Stimulated activated CD4-positive, alpha-beta T cell treated with anti-CD3 and anti-CD28 coated beads, TNF-alpha, amount 100 ng/mL, for 48 hours (primary cell): ENCODE measurements at regions not wholly inside any gene's neighbourhood (a gene's known extent, or its start where the extent isn't known, plus 50 kb on each side); places are given as distances from the start of the nearest gene placed in this dataset.
"Not testable (repeated sequence)": the region's sequence is repeated elsewhere in the genome, so short reads cannot be mapped to it uniquely, and the experiment has no call there.

Experiments used
- DNase-seq, 3 donors: peaks; one replicate each; pipeline ENCODE4 v3.0.0-alpha.2; 2020; ENCODE audit warnings: low read depth in 3 of 3

DNA sequence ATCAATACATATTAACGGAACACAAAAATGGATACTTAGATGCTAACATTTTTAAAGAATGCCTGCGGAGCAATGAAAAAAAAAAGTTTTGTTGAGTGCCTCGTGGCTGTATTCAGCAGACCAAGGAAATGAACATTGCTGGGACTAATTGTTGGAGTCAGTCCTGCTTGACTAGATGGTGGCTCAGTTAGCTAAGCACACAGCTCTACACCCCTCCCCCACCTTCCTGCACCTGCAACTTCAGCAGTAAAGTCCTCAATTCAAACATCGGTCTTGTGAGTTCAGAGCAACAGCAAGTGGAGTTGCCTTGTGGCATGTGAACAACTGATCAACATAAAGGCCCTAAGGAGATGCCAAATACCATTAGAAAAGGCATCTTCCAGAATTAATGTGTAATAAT lies 326.0 kb upstream of the NPSR1 start:
- no peak for DNase-seq

DNA sequence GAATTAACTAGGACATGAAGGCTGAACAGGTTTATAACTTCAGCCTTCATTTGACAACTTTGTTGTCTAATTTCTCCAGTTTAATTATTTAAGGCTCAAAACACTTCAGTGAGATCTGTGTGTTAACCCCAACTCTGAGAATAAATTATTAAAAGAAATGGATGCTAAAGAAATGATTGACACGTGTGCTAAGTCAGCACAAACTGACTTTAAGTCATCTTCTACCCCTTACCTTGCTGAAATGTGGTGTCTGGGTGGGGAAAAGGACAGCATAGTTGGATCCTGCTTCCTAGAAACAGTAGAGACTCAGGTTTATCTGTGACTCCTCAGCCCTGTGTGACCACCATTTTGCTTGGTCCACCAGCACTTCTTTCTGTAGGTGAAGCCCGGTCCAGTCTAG lies 324.8 kb upstream of the NPSR1 start:
- no peak for DNase-seq

DNA sequence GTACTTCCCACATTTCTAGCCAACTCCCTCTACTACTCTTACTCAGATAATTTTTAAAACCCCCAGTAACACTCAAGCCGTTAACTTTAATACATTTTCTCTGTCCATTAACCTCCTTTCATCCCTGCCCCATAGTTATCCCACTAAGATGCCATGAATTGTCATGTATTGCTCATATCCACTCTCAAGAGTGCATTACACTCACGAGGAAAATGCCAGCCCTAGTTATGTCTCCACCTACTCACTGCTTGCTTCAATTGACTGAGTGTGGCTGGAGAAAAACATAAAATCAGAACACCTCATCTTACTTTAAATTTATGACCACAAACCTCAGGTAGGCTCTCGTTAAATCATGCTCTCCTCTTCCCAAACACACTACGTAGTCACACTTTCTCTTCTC lies 324.1 kb upstream of the NPSR1 start:
- DNase-seq: no peak

DNA sequence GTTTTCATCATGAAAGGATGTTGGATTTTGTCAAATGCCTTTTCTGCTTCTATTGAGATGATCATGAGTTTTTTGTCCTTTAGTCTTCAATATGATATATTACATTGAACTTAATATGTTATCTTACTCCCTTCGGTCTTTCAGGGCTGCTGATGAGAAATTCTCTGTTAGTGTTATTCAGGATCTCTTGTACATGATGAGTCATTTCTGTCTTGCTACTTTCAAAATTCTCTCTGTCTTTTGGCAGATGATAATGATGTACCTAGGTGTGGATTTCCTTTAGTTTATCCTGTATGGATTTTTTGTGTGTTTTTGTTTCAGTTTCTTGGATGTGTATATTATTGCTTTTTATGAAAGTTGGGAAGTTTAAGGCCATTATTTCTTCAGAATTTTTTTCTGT lies 320.9 kb upstream of the NPSR1 start:
- no peak for DNase-seq

DNA sequence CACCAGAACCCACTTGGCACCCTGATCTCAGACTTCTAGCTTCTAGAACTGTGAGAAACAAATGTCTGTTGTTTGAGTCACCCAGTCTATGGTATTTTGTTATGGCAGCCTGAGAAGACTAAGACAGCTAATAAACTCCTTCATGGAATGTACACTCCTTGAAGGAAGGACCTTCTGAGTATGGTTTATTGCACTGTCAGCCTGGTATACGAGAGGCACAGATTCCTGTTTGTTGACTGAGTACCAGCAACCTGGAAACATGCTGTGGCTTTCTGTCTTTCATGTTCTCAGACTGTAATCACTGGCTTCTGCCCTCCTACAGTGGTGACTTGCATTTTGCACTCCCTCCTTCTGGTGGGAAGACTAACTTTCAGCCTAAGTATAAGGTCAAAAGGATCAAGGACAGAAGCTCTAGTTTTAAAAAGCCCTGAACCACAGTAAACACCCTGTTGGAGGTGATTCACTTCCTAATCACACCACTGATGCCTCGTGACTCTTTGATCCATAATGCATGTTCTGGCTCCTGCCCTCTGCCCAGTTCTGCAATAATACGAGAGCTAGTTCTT lies 319.0 kb upstream of the NPSR1 start:
- DNase-seq: no peak

DNA sequence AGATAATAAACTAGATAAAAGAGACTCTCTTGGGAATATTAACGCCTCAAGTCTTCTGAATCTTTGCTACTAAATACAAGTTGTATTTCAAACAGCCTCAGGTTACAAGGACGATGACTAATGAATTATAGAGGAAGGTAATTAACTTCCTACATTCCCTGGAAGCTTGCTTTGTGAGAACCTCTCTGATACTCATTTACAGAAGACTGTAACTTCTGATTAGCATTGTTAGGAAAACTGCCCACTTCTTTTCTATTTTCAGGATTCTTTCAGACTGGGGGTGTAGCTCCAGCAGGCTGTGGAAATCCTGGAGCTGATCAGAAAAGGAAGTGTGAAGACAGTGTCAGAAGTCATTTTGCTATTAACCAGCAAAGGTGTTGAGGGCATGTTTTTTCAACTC lies 316.7 kb upstream of the NPSR1 start:
- no peak for DNase-seq

GRCh38 chr7:34342387-34342786 lies 315.6 kb upstream of the NPSR1 start:
- no peak for DNase-seq

DNA sequence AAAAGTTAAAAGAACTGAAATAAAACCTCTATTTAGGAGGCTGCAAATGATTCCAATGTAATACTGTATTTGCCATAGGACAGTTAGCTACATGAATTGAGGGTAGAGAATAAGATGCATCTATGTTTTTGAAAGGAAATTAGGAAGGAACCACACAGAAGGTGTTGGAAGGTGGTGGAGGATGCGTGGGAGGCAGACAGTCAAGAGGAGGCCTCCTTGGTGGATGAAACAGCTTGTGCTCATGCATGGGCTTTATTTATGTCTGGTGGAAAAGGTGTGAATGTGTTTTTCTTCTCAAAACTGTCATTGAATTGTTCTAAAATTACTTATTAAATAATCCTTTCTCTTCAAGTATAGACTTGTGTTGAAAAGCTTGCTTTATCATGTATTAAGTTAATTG lies 314.4 kb upstream of the NPSR1 start:
- no peak for DNase-seq

DNA sequence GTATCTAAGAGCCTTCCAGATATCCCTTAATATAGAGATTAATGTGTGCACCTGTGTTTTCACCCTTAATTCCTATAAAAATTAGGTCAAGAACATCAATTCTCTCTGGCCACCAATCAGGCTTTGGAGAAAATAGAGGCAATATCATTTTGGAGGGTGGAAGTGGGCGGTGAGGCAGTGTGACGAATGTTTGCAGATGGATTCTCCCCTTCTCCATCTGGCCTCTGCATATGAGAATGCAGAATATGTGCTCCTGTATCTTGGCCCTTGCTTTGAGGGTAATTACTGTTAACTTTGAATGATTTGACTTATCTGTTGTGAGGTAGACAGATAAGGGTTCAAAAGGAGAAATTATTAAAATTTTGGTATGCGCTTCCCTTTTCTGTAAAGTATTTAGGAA lies 304.0 kb upstream of the NPSR1 start:
- DNase-seq: no peak

DNA sequence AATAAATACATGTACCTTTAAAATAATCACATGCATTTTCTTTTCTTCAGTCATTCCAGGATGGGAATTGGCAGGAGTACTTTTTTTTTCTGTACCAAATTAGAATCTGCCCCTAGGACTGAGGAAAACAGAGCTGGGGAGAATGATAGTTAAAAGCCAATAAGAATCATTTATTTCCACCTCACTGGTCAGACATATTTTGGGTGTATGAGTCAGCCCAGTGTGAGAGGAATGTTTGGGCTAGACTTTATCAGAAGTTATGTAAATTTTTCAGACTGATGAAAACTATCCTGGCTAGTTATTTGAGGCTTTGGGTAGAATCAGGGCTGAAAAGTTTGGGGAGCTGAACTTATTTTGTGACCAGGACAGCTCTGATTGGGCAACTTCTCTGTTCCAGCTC lies 303.1 kb upstream of the NPSR1 start:
- no peak for DNase-seq

DNA sequence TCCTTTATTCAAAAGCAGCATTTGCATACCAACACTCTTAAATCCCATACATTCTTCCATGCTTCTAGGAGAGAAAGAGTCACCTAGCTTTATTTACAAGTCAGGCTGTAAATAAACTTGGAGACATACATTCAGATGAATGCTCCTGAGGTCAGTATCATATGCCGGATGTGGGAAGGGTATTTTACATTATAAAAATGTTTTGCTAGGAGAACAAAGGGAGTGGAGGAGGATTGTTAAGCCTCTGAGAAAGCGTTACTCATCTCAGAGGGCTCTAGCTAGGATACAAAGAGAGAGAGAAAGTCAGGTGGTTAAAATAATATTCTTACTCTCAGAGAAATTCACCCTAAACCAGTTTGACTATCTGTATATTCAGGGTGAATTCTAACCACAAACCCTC lies 300.9 kb upstream of the NPSR1 start:
- DNase-seq: no peak

DNA sequence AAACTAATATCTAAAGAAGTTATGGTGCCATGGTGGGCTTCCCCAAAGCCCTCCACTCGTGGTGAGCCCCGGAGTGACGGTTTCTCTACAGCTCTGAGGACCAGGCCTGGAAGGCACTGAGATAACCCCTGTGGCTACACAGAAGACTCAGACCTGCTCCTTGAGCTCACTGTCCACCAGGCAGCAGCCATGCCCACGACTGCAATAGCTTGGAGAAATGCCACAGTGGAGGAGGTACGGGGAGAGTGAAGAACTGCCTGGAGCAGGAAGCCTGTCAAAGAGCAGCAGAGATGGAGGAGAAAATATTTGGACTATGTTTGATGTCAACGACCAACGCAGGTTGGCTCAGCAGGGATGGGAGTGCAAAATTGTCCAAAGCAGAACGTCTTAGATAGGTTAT lies 300.1 kb upstream of the NPSR1 start:
- no peak for DNase-seq

DNA sequence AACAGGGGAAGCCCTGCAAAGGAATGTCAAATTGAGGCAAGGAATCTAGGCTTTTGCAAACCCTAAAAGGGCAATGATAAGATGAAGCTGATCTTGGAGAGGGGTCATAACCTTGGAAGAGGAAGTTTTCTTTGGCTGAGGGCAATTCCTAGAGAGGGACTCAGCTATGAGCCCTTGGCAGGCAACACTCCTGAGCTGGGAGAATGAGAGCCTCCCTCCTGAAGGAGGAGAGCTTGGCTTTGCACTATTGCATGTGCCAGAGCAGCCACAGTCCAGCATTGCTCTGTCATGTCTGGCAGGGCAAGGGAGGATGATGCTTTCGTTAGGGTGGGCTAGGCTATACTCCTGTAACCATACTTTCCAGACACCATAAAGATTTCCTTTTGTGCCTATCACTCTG lies 299.4 kb upstream of the NPSR1 start:
- not testable (repeated sequence) for DNase-seq

DNA sequence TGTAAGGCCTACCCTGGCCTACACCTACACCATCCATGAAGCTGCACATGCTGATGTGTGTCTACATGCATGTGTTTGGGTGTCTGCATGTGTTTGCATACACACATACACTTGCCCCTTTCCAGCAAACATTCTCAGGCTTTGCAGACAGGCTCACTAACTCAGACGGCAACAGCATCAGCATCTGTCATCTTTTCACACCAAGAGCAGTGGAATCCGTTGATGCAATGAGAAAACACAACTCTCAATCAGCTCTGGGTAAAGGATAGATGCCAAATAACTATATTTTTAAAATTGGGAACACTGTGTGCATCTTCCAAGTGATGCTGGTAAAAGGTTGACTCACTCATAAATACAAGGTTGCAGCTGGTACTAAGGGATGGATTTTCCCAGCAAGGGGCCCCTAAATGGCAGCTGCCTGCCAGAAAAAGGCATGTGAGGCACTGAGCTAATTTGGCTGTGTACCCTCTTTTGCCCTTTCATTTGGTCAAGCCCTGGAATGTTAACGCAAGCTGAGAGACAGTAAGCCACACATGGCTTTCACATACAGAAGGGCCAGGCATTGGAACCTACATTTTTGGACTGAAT lies 296.3 kb upstream of the NPSR1 start:
- DNase-seq: no peak

DNA sequence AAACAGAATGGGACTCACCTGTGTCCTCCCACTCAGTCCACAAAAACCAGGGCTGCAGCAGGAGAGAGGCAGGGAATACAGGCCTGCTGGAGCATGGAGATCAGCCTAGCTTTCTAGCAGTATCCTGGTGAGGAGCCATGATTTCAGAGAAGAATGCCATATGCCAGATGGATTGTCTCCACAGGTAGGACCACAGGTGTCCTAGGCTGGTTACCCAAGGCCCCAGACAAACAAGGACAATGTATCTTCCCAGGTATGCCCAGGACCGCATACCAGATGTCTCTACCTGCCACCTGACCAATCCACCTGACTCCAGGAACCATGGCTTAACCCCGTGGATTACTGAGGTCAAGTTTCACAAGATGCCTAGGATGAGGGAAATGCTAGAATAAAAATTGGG lies 295.4 kb upstream of the NPSR1 start:
- DNase-seq: no peak

DNA sequence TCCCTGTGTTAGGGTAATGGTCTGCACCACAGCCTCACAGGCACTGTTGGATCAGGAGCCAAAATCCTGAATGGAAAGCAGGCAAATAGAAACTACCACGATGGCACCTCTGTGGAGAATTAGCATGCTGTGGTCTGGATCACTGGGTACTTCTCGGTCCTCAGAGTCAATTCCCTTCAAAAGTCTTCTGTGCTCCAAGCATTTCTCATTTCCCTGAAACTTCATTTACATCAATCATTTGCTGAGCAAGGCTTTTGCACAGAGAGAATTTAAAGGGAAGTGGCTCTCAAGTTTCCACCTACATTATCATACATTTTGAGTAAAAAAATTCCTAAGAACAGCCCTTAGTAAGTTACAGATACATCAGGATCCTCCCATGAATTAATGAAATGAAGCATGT lies 293.9 kb upstream of the NPSR1 start:
- DNase-seq: no peak

DNA sequence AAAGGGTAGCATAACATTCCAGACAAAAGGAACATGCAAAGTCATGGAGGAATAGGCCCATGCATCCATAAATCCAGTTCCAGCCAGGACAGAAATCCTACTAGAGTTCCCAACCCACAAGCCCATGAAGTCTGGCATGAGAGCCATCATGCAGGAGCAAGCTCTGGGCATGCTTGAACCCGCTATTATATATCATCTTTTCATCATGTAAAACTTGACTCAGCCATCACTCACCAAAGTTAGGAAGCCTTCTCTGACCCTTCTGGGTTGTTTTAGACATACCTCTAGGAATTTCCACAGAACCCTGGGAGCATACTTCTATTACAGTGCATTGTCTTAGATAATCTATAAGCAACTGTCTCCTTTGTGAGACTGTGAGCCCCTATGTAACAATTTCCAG lies 293.0 kb upstream of the NPSR1 start:
- no peak for DNase-seq

DNA sequence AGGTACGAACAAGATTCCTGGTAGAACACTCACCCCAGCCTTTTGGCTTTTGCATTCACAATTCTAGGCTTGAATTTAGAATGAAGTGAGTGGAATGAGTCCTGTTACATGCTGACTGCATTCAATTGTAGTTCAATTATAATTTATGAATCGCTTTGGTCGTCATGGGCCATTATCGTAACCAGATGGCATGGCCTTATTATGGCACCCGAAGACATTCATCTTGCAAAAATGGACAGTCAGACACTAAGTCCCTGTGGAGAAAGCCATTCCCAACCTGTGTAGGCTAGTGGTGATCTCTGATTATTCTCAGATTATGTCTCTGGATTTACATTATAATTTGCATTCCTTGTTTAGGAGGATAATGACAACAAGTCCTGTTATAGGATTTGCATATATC lies 292.4 kb upstream of the NPSR1 start:
- no peak for DNase-seq

GRCh38 chr7:34371922-34372321 lies 286.1 kb upstream of the NPSR1 start:
- DNase-seq: no peak

- no peak for DNase-seq
Observed at GRCh38 chr7:34373940-34374339, 284.1 kb upstream of the NPSR1 start.

- DNase-seq: no peak
Observed at GRCh38 chr7:34382166-34382893, 275.7 kb upstream of the NPSR1 start.

DNA sequence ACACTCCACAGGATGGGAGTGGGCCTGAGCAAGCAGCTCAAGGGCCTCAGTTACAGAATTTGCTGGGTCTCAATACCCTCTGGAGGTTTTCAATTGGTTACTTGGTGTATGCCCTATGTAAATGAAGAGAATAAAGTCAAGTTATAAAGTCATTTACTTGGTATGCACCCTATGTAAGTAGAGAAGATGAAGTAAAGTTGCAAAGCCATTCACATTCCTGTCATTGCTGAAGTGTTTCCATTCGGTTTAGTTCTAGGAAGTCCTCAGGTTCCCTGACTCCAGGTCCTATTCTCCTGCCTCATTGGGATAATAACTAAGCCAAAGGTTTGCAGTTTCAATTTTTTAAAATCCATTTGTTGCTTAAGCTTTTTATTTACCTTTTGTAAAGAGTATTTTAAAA lies 272.6 kb upstream of the NPSR1 start:
- no peak for DNase-seq

DNA sequence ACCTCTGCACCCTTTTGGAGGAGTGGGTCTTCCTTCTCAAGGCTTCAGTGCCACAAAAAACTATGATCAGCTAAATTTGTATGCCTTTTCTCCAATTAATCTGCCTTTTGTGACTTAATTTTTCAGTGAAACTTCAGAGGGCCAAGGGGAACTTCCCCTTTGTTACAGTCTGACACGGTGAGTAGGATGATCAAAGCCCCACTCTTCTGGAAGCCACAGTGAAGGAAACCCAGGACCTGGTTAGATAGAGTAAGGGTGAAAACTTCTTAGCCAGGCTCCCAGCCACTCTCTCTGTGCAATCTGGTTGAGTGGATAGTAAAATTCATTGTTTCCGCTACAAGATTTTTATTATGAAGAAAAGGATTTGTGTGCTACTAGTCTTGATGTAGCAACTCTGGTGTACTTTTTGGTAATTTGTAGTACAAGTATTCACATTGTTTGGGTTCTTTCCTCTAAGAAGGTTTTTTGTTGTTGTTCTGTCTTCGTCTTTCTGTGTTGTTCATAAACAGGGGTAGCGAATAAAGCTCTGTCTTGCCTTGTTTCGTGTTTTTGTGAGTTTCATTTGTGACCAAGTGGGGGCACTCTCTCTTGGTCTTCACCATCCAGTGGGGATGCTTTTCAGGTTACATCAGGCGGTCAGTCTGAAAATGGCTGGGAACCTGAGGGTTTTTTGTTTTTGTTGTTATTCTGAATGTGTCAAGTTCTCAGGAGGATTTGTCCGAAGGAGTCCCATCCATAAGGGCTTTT lies 268.5 kb upstream of the NPSR1 start:
- no peak for DNase-seq
